Naive B cell (primary cell): ENCODE measurements at regions not wholly inside any gene's neighbourhood (a gene's known extent, or its start where the extent isn't known, plus 50 kb on each side); places are given as distances from the start of the nearest gene placed in this dataset.

Experiments
- ATAC-seq, 2 donors: fragments of 150-1000 bp; cut with Tn5 transposase; 2 replicates each; pipeline ENCODE4 v1.10.0; 2021; ENCODE audit warnings: low read depth in 2 of 2, mild to moderate bottlenecking in 2 of 2, moderate library complexity in 2 of 2
- DNase-seq: peaks from one replicate; pipeline ENCODE4 v3.0.0; 2022
- H3K27ac Mint-ChIP-seq, 6 donors: one replicate each; pipeline ENCODE4 v1.8.0; 2020 to 2022; ENCODE audit warnings: mild to moderate bottlenecking in 6 of 6, mixed read lengths in 6 of 6, moderate library complexity in 5 of 6, inconsistent platforms in 2 of 6
- H3K27me3 Mint-ChIP-seq, 3 donors: one replicate each; pipeline ENCODE4 v1.8.0; 2021 to 2022; ENCODE audit warnings: mixed read lengths in 3 of 3, mild to moderate bottlenecking in 1 of 3
- H3K36me3 Mint-ChIP-seq, 2 donors: one replicate each; pipeline ENCODE4 v1.8.0; 2020 to 2022; ENCODE audit warnings: mixed read lengths in 2 of 2, inconsistent platforms in 1 of 2, mild to moderate bottlenecking in 1 of 2
- H3K4me1 Mint-ChIP-seq, 3 donors: one replicate each; pipeline ENCODE4 v1.8.0; 2020 to 2022; ENCODE audit warnings: mixed read lengths in 3 of 3, inconsistent platforms in 1 of 3, mild to moderate bottlenecking in 1 of 3, moderate library complexity in 1 of 3
- H3K4me3 Mint-ChIP-seq, 8 donors: one replicate each; pipeline ENCODE4 v1.8.0; 2020 to 2022; ENCODE audit warnings: mild to moderate bottlenecking in 8 of 8, mixed read lengths in 8 of 8, moderate library complexity in 8 of 8, inconsistent platforms in 2 of 8
- H3K9me3 Mint-ChIP-seq, 7 donors: one replicate each; pipeline ENCODE4 v1.8.0; 2020 to 2022; ENCODE audit warnings: mixed read lengths in 7 of 7, mild to moderate bottlenecking in 5 of 7, inconsistent platforms in 2 of 7, moderate library complexity in 1 of 7

DNA sequence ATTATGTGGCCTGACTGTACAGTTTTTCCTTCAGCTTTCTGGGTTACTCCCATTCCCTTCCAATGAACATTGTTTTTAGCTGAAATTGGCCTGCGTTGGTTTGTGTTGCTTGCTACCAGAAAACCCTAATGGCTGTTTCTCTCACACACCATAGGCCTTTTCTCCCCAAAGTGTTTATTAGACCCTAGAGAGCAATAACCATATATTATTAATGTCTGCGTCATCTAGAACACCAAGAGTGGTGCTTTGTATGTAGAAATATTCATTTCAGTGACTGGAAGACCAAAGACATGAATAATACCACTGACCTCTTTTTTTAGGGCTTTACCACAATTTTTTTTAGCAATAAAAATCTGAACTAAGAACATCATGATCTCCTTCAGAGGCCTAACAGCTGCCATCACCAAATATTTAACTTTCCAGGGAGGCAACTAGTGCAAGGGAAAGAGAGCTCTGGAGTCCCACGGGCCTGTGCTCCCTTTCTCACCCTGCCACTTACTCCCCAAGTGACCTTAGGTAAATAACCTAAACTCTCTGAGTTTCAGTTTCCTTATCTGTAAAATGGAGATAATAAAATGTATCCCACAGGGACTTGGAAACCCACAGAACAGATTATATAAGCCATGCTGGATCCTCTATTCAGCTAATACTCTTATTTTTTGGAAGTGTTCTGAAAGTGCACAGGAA, 201.9 kb upstream of the ISL1 start:
- H3K27me3 Mint-ChIP-seq, result no peaks in the 10 kb centered on the region
- DNase-seq, result no peak
- H3K9me3 Mint-ChIP-seq, result peaks cover 0 to 4% (median 0%) of the 10 kb centered on the region in 7 donors
- ATAC-seq, result no peak
- no peaks in the 10 kb centered on the region for H3K4me1 Mint-ChIP-seq
- no peaks in the 10 kb centered on the region for H3K36me3 Mint-ChIP-seq
- H3K27ac Mint-ChIP-seq, result peak overlapping the region in 1 of 6 donors; percentile 61
- H3K4me3 Mint-ChIP-seq, result no peak overlapping the region

DNA sequence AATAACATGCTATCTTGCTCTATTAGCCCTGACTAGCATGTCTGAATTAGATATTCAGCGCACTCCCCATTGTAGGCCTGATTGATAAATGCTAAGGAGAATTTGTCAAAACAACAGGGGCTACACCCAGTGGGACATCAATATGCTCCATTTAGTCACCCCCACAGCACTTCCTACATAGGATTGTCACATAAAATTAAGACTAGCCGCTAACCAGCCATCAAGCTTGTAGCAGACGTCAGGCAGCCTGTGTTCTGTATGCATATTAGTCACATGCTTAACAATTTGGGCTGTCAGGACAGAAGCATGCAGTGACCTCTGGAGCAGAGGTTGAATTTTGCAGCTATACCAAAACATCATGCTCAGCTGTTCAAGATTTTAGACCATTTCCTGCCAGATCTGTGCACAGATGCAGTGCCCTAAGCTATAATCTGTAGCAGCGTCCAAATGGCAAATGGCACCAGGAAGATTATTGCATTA, 197.4 kb upstream of the ISL1 start:
- Mint-ChIP-seq H3K4me1 (no peaks in the 10 kb centered on the region), H3K27me3 (no peaks in the 10 kb centered on the region), H3K4me3 (no peak overlapping the region), H3K27ac (no peak overlapping the region), H3K9me3 (peaks cover 0 to 4% (median 0%) of the 10 kb centered on the region in 7 donors), H3K36me3 (no peaks in the 10 kb centered on the region)
- ATAC-seq (no peak), DNase-seq (no peak)

DNA sequence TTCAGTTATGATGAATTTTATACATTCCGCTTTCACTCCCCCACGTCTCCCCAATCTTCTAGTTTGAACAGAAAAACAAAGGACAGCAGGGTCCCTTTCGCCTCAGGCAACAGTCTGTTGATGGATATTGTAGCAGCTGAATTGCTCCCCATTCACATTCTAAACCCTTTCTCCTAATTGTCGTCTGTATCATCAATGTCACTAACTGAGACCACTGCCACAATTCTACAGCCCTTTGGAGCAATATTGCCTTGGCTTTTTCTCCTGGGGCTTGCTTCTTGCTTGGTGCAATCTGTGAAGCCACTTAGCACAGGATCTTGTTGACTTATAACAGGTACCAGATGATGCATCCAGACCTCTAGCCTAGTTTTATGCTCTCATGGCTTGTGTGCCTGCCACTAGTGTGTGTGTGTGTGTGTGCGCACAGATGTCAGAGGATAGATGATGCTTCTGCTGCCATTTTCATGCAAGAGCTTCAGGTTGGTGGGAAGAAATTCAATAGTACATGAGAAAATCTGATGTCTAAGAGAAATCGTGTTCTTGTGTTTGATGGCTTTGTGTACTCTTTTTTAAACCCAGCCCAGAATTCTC, 195.2 kb upstream of the ISL1 start:
- H3K9me3 Mint-ChIP-seq, result peaks cover 0 to 5% (median 0%) of the 10 kb centered on the region in 7 donors
- no peak overlapping the region for H3K27ac Mint-ChIP-seq
- no peaks in the 10 kb centered on the region for H3K36me3 Mint-ChIP-seq
- no peak for DNase-seq
- H3K4me3 Mint-ChIP-seq, result peak overlapping the region in 1 of 8 donors; percentile 47
- no peak for ATAC-seq
- H3K4me1 Mint-ChIP-seq, result no peaks in the 10 kb centered on the region
- H3K27me3 Mint-ChIP-seq, result no peaks in the 10 kb centered on the region

DNA sequence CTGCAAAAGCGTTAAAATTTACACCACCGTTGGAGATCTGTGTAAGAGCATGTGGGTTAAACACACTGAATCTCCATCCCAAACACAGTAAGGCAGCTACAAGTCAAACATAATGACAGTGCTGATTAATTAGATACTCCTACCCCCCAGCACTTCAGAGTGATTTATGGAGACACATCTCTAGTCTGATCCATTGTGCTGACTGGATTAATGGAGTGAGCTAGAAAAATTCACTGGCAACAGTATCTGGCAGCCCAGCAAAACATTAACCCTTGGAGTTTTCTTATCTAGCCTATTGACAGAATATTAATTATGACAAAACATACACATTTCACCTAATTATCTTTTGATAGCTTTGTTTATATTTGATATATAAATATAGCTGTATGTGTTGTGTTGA, 188.6 kb upstream of the ISL1 start:
- peaks cover 0 to 5% (median 0%) of the 10 kb centered on the region in 7 donors for H3K9me3 Mint-ChIP-seq
- ATAC-seq (no peak), DNase-seq (no peak)
- H3K27me3 Mint-ChIP-seq, result no peaks in the 10 kb centered on the region
- no peaks in the 10 kb centered on the region for H3K36me3 Mint-ChIP-seq
- no peak overlapping the region for H3K27ac Mint-ChIP-seq
- H3K4me1 Mint-ChIP-seq, result no peaks in the 10 kb centered on the region
- H3K4me3 Mint-ChIP-seq, result no peak overlapping the region

DNA sequence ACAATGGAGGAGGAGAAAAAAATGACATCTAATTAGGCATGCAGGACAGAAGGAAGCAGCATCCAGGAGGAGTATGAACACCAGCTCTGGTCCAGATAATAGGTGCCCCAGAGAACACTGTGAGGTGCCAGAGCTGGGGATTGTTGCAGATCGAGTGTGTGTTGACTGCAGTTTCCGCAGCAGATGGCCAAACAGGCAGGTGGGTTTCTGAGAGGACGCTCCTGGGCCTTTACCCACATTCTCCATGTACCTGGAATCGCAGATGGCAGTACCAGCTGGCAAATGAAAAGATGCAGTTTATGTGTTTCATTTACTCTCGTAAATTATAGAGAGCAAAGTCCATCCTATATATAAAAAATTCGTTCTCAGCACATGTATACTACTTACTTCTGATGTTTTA, 182.2 kb upstream of the ISL1 start:
- no peak for DNase-seq
- no peak for ATAC-seq
- no peak overlapping the region for H3K4me3 Mint-ChIP-seq

GRCh38 chr5:51201708-51202107, 181.5 kb upstream of the ISL1 start:
- ATAC-seq (no peak), DNase-seq (no peak)
- Mint-ChIP-seq H3K27me3 (no peaks in the 10 kb centered on the region), H3K4me3 (no peak overlapping the region), H3K4me1 (no peaks in the 10 kb centered on the region), H3K36me3 (no peaks in the 10 kb centered on the region), H3K27ac (no peak overlapping the region), H3K9me3 (peaks cover 0 to 5% (median 4%) of the 10 kb centered on the region in 7 donors)

More for the DNA sequence above, 182.2 kb upstream of the ISL1 start:
- Mint-ChIP-seq H3K4me1 (no peaks in the 10 kb centered on the region), H3K27me3 (no peaks in the 10 kb centered on the region), H3K36me3 (no peaks in the 10 kb centered on the region), H3K9me3 (peaks cover 0 to 5% (median 4%) of the 10 kb centered on the region in 7 donors), H3K27ac (no peak overlapping the region)

DNA sequence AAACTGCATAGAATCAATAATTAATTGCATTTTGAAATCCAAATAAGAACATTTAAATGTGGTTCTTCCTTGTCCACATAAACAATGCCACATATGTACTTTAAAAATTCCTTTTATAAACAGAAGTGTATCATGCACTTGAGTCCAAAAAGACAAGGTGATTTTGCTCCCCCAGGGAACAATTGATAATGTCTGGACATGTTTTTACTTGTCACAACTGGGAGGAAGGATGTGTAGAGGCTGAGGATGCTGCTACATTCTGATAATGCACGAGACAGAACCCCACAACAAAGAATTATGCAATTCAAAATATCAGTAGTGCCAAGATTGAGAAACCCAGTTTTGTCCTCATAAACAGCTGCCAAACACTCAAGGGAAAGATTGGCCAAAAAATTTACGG, 181.1 kb upstream of the ISL1 start:
- H3K27me3 Mint-ChIP-seq, result no peaks in the 10 kb centered on the region
- H3K4me3 Mint-ChIP-seq, result no peak overlapping the region
- no peak for ATAC-seq
- H3K27ac Mint-ChIP-seq, result no peak overlapping the region
- H3K36me3 Mint-ChIP-seq, result no peaks in the 10 kb centered on the region
- peaks cover 0 to 5% (median 4%) of the 10 kb centered on the region in 7 donors for H3K9me3 Mint-ChIP-seq
- H3K4me1 Mint-ChIP-seq, result no peaks in the 10 kb centered on the region
- no peak for DNase-seq

DNA sequence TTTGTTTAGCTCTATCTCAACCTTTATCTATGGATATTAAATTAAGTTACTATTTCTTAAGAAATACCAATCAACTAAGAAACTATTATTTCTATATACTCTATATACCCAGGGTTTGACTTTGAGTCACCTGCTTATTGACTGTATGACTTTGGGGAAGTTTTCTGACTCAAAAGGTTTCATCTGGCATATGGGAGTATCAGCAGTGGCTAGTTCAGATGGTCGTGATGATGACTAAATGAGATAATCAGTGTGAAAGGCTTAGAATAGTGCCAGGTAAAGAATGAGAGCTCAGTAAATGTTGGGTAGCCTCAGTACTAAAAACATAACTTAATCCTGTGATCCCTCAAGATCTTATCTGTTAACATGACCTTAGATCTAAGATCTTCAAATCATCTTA, 179.7 kb upstream of the ISL1 start:
- H3K27me3 Mint-ChIP-seq, result no peaks in the 10 kb centered on the region
- H3K4me1 Mint-ChIP-seq, result no peaks in the 10 kb centered on the region
- H3K9me3 Mint-ChIP-seq, result peaks cover 0 to 5% (median 2%) of the 10 kb centered on the region in 7 donors
- H3K36me3 Mint-ChIP-seq, result no peaks in the 10 kb centered on the region
- H3K4me3 Mint-ChIP-seq, result no peak overlapping the region
- H3K27ac Mint-ChIP-seq, result no peak overlapping the region
- ATAC-seq, result no peak
- DNase-seq, result no peak

DNA sequence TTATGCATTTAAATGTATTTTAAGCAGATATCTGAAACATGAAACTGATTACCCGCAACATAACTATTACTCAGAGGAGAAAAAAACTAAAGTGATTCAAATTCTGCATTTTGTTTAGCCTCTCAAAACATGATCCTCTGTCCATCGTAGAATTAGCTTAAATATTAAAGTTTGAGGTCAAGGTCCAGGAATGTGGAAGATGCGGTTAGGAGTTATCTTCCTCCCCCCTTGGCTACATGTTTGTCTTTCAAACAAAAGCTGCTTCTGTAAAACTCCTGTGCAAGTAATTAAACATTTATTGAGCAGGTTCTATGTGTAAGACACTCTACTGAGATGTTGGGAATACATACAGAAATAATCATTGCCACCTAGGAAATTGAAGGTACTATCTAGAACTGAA, 175.0 kb upstream of the ISL1 start:
- DNase-seq (no peak), ATAC-seq (no peak)
- H3K27me3 Mint-ChIP-seq, result no peaks in the 10 kb centered on the region
- no peaks in the 10 kb centered on the region for H3K4me1 Mint-ChIP-seq
- peaks cover 0 to 2% (median 0%) of the 10 kb centered on the region in 7 donors for H3K9me3 Mint-ChIP-seq
- no peak overlapping the region for H3K27ac Mint-ChIP-seq
- no peak overlapping the region for H3K4me3 Mint-ChIP-seq
- no peaks in the 10 kb centered on the region for H3K36me3 Mint-ChIP-seq

DNA sequence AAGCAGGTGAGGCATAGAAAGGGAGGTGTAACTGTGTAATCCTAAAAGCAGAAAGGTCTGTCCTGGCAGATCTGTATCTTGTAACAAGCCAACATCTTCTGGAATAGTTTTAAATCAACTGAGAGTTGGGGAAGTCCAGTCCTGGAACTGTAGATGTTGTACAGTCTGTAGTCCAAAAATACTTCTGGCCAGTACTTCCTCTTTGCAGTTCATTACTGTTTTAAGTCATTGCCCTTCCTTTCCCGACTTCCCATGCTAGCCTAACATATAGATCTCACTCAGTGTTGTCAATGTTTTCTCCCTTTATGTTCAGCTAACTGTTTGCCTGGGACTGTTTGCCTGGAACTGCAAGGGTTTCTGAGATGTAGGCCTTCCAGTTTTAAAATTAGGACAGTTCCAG, 168.5 kb upstream of the ISL1 start:
- DNase-seq (no peak), ATAC-seq (no peak)
- no peak overlapping the region for H3K4me3 Mint-ChIP-seq
- no peaks in the 10 kb centered on the region for H3K27me3 Mint-ChIP-seq
- no peaks in the 10 kb centered on the region for H3K36me3 Mint-ChIP-seq
- no peak overlapping the region for H3K27ac Mint-ChIP-seq
- H3K9me3 Mint-ChIP-seq, result peaks cover 0 to 4% (median 0%) of the 10 kb centered on the region in 7 donors
- H3K4me1 Mint-ChIP-seq, result no peaks in the 10 kb centered on the region

DNA sequence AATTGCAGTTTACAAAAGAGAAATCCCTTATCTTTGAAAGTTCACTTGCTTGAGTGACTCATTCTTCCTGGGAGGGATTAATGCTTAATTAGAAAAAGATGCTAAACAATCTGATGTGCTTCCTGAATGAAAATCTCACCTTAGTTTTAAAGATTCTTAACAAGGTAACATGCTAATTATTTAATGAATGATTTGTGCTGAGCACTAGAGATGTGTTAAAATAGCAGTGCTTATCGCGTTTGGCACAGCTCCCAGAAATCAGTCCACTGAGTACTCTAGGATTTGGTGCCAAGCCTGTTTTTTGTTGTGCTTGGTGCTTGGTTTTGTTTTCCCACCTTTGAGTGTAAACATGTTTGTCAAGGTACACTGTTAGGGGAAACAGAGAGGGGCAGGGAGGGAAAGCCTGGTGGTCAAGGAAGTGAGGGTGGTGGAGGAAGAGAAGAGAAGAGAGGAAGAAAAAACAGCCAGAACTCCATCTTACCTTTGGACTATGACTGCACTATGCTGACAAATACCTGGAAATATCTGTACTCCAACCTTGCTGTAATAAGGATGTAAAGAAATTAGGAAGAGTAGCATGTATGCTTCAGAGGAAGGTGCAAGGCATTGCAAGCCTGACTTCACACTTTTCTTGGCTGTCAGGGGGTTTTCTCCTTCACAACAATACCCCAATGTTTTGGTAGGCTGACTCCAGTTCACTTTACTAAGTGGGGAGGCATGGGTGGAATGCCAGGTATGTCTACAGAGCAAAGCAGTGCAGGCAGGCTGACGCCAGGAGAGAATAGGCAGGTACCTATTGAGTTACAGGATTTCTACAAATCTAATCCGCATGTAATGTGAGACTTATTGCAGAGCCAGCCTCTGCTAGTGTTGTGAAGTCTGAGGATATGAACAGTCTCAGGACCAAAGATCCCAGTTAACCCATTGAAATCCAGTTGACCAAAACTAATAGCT, 157.2 kb upstream of the ISL1 start:
- DNase-seq, result no peak
- Mint-ChIP-seq H3K4me3 (no peak overlapping the region), H3K9me3 (peaks cover 11 to 25% (median 13%) of the 10 kb centered on the region in 7 donors), H3K27ac (no peak overlapping the region), H3K36me3 (peaks cover 0 to 9% of the 10 kb centered on the region in 2 donors), H3K27me3 (no peaks in the 10 kb centered on the region), H3K4me1 (no peaks in the 10 kb centered on the region)
- ATAC-seq, result no peak

DNA sequence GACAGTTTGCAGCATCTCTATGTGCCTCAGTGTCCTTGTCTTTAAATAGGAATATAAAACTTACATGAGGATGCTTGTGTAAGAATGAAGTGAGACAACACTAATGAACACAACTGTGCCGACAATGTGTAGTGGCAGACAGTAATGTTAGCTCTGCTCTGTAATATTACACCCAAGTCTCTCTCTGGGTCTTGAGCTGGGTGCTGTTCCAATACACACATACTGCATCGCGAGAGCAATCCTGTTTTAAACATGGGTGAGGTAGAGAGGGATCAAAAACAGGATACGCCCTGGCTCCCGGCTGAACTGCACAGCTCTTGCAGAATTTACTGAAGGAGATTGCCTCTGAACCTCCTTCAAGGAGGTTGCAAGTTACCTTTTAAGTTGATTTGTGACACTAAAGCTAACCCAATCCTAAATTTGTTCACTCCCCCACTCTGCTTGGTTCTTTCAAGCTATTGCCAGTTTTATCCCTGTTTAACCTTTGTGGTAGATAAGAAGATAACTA, 155.2 kb upstream of the ISL1 start:
- Mint-ChIP-seq H3K4me1 (no peaks in the 10 kb centered on the region), H3K9me3 (peaks cover 9 to 31% (median 16%) of the 10 kb centered on the region in 7 donors), H3K4me3 (no peak overlapping the region), H3K36me3 (peaks cover 0 to 9% of the 10 kb centered on the region in 2 donors), H3K27me3 (no peaks in the 10 kb centered on the region), H3K27ac (no peak overlapping the region)
- no peak for ATAC-seq
- no peak for DNase-seq

DNA sequence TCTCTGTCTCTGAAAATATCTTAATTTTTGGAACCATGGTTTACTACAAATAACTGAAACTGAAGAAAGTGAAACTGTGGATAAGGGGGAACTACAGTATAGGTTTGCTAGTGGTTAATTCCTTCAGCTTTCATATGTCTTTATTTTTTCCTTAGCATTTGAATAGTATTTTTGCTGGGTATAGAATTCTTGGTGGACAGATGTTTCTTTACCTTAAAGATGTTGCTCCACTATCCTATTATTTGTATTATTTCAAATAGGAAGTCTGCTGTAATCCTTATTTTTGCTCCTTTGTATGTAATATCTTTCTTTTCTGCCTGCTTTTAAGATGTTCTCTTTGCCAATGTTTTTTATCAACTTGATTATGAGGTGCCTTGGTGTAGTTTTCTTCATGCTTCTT, 152.9 kb upstream of the ISL1 start:
- Mint-ChIP-seq H3K4me1 (no peaks in the 10 kb centered on the region), H3K36me3 (peaks cover 0 to 9% of the 10 kb centered on the region in 2 donors), H3K4me3 (no peak overlapping the region), H3K9me3 (peaks cover 9 to 38% (median 16%) of the 10 kb centered on the region in 7 donors), H3K27me3 (no peaks in the 10 kb centered on the region), H3K27ac (no peak overlapping the region)
- DNase-seq, result no peak
- ATAC-seq, result no peak
